GM18499 (cell line): ENCODE measurements at regions not wholly inside any gene's neighbourhood (a gene's known extent, or its start where the extent isn't known, plus 50 kb on each side); places are given as distances from the start of the nearest gene placed in this dataset.

ENCODE experiments used
- ATAC-seq: cut with Tn5 transposase; IDR thresholded peaks from one replicate; pipeline ENCODE4 v1.9.1; 2021; ENCODE audit warnings: moderate number of reproducible peaks; ENCODE audit not compliant: insufficient read depth, unreplicated experiment

DNA sequence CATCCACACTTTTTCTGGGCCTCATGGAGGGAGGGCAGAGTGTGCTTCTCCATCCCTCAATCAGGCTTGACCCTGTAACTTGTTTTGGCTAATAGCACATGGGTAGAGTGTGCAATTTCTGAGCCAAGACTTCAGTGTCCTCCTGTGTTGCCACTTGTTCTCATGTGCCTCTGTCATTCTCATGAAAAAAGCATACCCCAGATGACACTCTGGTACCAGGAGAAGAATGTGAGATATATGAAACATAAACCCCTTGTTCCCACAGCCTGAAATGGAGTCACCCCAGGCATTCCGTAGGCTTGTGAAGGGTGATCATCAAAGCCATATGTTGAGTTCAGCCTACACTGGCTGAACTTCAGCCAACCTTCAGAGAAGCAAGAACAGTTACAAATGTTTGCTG, 239.2 kb upstream of the MIR17HG start:
- no peak for ATAC-seq

DNA sequence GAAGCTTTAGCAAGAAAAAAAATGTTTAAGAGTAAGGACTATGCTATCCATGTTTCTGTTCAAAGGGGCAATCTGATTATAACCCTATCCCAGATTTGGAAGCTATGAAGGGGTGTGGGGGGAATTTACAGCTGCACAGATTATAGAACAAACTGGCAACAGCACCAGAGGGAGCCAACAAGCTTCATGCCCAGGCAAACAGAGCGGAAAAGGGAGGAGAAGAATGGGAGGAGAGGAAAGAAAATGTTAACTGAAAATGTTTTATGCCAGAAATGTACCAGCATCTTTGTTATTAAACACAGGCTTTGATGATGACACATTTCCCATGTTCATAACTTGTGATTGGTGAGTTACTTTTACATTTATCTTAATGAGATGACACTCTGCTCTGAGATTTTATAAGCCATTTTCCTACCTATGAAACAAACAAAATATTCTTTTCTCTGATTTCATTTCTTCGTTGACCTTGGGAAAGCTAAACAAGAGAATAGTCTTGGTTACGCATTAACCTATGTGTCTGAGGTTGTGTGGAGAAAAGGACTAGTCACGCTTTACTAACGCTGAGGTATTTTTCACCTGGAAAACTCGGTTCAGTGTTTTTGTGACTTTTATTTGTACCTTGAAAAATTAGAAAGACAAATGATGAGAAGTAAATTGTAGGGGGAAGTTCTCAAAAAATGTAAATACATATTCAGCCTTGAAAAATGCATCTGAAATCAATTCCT, 235.8 kb upstream of the MIR17HG start:
- no peak for ATAC-seq

DNA sequence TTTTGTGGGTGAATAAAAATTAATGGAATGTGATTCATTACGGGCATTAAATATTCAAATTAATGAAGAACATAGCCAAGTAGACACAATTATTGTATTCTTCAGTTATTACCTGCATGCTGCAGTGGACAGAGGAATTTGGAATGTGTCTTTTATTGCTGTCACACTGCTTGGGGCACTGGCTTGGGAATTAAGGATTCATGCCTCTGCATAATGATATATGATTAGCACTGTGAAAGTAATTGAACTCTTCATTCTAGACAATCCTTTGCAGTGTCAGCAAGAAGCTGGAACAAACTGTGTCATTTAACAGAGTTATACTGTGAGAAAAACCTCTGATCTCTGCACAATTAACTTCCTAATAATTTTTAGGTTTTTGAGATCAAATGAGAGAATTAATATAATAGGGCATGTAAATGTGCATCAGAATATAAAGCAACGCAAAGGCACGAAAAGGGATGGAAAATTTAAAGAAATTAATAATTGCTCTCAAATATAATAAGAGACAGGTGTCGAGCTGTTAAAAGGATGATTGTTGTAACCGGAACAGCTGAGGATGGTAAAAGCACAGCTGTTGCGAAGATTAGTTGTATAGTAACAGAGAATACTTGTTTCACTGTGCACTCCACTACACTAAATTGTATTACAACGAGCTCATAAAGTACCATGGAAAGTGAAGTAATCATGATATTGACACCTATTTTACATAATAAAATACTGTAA, 235.1 kb upstream of the MIR17HG start:
- no peak for ATAC-seq

DNA sequence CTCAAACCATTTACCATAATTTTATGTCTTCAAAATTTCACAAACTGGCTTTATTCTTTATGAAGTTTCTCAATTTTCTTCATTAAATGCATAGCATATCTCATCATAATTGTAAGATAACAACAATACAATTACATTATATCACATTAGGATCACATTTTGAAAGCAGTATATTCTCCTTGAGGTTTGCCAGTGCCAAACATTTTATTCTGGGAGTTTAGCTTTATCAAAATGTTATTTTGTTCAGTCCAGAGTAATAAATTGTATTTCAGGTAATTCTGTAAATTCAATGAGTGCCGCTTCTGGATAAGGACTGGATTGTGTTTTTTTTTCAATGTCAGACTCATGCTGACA, 234.6 kb upstream of the MIR17HG start:
- no peak for ATAC-seq

DNA sequence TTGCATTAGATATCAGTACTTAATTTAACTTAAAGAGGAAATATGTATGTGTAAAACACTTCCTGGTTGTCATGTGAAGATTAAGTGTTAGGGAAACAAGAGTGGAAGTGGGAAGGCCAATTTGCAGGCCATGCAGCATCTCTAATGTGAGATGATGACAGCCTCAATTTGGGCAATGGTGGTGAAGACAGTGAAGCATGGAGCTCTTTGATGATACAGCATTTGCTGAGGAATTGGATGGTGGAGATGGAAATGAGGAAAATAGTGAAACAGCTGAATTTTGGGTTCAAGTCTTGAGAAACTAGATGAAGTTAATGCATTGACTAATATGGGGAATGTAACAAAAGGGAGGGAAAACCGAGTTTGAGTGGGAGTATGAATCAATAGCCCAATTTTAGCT, 231.7 kb upstream of the MIR17HG start:
- ATAC-seq = no peak

DNA sequence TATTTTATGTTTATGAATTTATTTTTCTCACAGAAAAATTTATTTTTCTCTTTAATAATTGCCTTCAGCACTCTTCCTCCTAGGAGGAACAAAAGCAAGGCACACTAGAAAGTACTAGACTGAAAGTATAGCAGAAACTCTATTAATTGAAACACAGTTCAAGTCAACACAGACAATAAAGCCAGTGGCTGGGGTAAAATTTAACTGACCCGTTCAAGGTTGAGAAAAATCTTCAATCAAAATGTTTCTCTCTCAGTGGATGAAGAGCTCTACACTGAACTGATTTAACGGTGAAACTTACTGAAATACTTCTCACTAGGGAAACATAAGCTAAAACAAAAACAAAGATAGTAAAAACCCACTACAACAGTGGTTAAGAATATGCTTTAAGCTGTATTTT, 230.1 kb upstream of the MIR17HG start:
- ATAC-seq = no peak

DNA sequence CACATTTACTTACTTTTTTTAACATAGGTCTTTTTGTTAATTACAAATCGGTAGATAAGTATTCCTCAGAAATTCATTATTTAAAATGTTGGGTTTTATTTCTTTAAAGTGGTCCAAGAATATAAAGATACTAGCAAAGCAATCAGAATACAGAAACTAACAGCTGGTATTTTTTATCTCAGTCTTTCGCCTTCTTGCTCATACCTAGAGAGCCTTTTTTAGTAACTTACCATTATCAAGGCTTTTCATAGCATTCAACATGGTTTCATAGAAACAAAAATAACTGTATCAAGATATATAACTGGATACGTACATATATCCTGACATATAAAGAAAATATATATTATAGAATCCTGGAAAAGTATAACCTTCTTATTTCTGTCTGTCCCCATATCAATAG, 227.8 kb upstream of the MIR17HG start:
- no peak for ATAC-seq

DNA sequence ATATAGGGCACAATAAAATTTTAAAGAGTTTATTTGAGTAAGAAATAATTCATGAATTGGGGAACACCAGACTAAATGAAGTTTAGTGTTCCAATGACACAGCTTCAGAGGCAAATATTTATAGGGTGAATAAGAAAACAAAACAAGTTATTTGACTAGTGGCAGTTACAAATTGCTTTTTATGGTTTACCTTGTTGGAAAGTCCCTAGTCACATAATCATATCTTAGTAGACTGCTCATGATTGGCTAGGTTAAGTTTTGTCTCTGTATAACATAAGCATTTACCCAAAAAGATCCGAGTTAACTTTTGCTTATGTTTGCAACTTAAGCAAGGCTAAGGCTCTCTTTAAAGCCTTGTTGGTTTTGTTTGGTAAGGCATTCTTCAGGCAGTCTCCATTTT, 224.7 kb upstream of the MIR17HG start:
- ATAC-seq = no peak

DNA sequence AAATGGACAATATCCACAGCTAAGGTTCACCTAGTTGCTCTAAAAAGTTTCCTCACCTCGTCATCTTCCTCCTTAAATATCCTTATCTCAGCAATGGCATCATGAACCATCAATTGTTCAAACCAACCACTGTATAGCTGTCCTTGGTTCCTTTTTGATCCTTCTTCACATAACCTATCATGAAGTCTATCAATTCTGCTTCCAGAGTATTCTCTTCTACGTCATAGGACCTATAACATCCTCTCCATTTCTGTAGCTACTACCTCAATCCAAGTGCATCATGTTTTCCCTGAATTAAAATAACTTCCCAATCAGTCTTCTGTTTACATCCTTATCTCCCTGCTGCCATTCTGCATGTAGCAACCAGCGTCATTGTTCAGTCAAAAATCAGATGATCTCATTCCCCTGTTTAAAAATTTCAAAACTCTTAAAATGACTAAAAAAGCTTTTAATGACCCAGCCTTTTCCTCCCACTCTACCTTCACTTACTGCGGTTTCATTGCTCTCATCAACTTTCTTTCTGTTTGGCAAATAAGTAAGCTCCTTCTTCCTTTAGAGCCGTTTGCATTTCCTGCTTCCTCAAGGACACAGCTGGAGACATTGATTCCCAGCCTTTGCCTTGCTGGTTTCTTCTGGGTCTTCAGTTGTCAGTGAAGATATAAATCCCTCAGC, 223.9 kb upstream of the MIR17HG start:
- ATAC-seq = no peak

DNA sequence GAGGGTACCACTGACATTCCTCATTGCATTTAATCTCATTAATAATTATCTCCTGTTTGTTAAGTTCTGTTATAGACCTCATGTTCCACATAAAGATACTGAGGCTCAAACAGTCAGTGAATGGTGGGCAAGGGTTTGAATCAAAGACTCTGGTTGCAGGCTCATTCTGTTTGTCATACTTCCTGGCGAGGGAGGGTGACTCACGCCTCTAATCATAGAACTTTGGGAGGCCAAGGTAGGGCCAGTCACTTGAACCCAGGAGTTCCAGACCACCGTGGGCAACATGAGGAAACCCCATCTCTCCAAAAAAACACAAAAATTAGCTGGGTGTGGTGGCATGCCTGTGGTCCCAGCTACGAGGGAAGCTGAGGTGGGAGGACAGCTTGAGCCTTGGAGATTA, 220.7 kb upstream of the MIR17HG start:
- ATAC-seq = no peak

DNA sequence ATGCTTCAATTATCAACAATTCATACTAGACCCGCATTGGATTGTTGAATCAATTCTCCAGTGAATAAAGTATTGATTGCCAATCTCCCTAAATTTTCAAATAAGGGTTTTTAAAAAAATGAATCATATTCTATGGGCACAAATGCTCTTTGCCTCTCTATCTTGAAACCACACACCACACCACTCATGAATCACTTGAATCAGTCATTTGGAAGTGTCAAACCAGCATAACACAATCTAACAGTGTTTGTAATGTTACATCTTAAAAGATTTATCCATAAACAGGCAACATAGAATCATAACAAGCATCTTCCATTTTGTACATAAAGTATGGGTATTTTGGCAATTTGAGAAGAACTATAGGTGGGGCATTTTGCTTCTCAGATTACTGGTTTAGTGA, 219.5 kb upstream of the MIR17HG start:
- no peak for ATAC-seq

DNA sequence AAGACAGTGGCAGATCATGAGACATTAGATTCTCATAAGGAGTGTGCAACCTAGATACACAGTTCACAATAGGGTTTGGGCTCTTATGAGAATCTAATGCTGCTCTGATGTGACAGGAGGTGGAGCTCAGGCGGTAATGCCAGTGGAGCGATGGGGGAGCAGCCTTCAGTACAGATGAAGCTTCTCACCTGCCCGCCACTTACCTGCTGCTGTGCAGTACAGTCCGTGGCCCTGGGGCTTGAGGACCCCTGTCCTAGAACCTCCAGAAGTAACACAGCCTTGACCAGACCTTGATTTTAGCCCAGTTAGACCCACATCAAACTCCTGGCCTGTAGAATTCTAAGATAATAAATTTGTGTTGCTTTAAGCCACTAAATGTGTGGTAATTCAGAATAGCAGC, 215.1 kb upstream of the MIR17HG start:
- no peak for ATAC-seq

DNA sequence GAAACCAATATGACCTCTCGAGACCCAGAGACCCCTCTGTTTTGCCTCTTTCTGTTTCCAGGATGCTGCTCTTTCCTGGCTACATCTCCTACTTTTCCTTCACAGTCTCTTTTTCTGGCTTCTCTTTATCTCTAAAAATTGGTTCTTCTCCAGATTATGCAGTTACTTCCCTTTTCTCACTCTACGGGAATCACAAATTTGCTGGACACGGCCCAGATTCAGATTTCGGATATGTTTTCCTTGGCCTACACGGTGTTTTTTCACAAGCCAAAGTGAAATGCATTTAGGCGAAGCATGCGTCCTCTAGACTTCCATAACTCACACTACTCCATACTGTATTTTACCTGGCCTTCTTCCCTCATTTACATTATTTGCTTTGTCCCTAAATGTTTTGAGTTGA, 214.7 kb upstream of the MIR17HG start:
- ATAC-seq = no peak

DNA sequence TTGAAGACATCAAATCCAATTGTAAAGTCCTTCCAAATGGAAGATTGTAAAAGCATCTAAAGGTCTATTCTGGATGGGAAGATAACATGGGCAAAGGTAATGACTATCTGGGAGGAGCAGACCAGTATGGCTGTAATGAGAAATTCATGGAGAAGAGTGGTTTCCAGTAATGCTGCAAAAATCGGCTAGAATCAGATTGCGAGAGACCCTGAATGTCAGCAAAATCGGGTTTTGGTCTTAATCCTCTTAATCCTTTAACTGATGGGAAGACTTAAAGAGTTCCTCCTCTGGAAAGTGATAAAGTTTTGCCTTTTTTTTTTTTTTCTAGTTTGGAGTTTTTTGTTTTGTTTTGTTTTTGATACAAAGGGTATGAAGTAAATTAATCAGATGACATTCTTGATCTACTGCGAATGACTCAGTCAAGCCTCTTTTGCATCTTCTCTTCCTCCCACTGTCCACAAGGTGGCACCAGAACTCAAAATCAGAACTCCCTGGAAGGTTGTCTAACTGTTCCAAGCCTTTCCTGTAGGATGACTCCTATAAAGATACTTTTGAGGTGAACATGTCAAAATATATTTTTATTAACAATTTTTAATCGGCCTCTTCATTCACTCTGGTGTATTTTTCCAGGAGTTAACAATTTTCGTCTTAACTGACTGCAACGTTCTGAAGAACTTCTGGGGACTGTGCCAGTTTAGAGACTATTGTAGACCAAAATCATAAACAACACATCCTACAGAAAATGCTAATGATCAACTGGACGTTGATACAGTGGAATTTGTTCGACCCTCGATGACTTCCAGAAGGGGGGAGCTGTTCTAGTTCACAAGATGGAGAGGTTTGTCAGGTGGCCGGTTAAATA, 213.3 kb upstream of the MIR17HG start:
- peak; percentile 69 for ATAC-seq

DNA sequence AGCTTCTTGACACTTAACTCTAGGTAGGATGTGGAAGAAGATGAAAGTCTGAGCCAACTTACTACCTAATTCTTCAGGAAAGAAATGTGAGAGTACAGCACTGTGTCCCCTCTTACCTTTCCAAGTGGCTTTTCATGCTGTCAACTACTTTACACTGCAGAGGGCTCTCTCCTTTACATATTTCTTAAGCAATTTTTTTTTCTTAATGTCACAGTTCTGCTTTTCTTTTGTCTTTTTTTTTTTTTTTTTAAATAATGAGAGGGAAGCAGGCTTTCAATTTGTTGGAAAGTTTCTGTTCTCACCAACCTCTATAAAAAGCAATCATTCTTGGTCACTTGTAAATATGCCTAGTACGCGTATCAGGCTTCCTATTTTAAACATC, 212.7 kb upstream of the MIR17HG start:
- ATAC-seq = no peak

DNA sequence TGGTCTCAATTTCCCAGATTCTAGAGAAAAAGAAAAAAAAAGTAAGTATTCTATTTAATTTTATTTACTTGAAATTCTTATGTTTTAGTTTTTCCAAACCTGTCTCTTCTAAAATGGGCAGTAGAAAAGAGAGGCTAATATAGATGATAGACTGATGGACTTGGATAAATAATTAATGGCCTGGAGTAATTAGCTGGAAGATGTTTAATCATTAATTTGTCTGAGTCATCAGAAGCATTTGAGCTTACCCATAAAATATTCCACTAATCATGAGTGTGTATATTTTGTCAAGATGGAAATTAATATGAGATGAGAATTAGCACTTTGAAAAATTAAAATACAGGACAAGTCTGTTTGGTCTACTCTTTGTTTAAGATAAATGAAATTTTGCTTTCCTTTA, 212.1 kb upstream of the MIR17HG start:
- ATAC-seq = no peak

DNA sequence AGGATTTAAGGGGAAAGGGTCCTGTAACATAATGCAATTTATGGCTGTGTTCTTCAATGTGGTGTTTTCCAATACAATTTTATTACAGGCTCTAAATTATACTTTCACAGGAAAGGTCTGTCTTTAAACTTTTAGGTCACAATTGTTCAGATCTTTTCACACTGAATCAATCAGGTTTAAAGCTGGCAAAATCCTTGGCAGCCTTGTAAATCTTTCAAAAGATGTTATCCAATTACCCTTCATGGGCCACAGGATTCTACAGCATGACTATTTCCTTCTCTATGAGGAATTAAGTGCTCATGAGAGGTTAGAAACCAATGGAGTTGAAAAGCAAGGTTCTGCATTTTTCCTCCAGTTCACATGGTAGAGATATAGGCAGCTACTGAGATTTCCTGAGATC, 211.5 kb upstream of the MIR17HG start:
- ATAC-seq = no peak

DNA sequence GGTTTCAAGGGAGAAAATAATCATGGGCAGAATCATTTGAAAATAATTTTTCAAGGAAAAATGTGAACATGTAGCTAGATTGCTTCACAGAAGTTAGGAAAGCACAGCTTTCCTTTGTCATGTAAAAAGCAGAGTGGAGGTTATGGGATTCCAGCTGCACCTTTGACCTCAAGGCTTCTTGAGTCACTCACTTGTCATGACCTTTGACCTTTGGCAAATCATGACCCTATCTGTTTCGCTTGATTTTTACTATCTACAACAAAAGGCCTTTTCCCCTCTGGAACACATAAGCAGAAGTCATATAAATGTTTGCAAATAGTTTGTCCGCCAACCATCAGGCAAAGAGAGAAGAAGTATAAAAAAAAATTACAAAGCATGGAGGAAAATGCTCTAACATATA, 210.7 kb upstream of the MIR17HG start:
- no peak for ATAC-seq

DNA sequence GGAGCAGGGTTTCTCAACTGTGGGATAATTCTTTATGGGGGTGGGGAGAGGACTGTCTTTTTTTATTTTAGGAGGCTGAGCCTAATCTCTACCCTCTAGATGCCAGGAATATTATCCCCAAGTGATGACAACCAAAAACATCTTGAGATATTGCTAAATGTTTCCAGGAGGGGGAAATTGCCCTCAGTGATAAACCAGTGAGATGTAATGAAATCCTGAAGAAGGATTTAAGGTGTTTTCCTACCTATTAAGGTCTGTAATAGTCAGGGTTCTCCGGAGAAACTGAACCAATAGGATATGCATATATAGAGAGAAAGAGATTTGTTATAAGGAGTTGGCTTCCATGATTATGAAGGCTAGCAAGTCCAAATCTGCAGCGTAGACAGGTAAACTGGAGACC, 208.3 kb upstream of the MIR17HG start:
- no peak for ATAC-seq

DNA sequence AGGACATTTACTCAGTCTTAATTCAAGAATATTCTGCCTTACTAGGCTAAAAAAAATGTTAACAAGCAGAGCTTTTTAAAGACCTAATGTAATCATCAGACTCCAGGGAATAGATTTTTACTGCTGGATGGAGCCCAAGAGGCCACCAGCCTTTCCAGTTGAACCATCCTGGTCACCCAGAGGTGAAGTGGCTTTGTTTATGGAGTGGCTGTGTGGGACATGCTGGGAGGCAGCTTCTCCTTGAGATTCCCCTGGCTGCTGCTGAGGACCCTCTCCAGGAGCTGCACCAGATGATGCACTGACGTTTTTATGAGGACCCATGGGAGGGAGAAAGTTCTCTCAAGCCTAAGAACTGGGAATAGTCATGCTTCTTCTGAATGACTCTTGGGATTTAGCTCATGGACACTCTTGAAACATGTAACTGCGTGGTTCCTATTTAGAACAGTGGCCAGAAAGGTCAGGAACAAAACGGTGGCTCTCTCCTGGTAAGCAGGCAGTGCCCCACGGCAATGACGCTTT, 205.9 kb upstream of the MIR17HG start:
- ATAC-seq = no peak

DNA sequence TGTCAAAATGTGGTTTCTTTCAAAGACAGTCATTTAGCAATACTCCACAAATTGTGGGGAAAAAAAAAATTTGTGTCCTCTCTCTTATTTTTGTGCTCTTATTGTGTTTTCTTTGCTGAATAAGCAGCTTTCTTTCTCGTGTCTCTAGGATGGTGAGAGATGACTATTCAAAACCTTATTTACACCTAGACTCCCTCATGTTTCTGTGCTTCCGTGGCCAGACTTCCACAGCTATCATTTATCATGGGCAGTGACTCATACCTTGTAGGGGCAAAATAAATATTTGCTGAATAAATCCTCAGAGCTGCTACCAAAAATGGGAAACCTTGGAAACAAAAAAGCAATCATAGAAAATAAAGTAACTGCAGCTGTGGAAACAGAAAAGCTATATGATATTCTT, 204.9 kb upstream of the MIR17HG start:
- ATAC-seq = no peak
